ENCODE measurements at regions not wholly inside any gene's neighbourhood (a gene's known extent, or its start where the extent isn't known, plus 50 kb on each side); places are given as distances from the start of the nearest gene placed in this dataset.

DNA sequence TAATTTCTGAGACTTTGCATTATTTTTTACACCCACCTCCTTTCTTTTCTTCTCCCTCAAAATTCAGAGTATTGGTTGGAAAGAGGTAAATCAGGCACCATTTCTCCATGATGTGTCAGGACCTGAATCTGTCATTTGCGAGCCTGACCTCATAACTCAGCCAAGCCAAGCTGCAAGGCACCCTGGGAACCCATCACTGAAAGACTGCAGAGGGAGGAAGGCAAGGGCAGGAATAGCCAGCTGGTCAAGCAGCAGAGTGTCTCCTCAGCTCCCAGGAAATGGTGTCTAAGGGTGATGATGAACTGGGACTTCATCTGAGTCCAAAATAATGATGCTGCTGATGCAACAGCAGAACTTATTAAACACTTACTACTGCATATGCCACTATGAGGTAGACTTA is 556.6 kb downstream of the OMA1 start:
- TF ChIP-seq, protein P1, sequence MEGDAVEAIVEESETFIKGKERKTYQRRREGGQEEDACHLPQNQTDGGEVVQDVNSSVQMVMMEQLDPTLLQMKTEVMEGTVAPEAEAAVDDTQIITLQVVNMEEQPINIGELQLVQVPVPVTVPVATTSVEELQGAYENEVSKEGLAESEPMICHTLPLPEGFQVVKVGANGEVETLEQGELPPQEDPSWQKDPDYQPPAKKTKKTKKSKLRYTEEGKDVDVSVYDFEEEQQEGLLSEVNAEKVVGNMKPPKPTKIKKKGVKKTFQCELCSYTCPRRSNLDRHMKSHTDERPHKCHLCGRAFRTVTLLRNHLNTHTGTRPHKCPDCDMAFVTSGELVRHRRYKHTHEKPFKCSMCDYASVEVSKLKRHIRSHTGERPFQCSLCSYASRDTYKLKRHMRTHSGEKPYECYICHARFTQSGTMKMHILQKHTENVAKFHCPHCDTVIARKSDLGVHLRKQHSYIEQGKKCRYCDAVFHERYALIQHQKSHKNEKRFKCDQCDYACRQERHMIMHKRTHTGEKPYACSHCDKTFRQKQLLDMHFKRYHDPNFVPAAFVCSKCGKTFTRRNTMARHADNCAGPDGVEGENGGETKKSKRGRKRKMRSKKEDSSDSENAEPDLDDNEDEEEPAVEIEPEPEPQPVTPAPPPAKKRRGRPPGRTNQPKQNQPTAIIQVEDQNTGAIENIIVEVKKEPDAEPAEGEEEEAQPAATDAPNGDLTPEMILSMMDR (IDR thresholded peaks at IDR 0.05) = no peak
- no peak for TF ChIP-seq POLR2A (IDR thresholded peaks at IDR 0.05)

All from Peyer's patch (tissue), 4 donors.